ENCODE measurements at regions not wholly inside any gene's neighbourhood (a gene's known extent, or its start where the extent isn't known, plus 50 kb on each side); places are given as distances from the start of the nearest gene placed in this dataset.

- Histone ChIP-seq H3K4me3 (ENCODE audit: low read length) (no peak overlapping the region), H3K4me2 (ENCODE audit: low read depth, low read length) (no peak overlapping the region), H3K9me2 (replicated peaks; ENCODE audit: insufficient read depth, low read length) (no peaks in the 10 kb centered on the region), H4K20me1 (ENCODE audit: insufficient read depth, low read length) (no peaks in the 10 kb centered on the region), H3K27me3 (replicated peaks; ENCODE audit: insufficient read depth, low read length) (no peaks in the 10 kb centered on the region), H2AFZ (ENCODE audit: low read length) (no peak overlapping the region), H3K9ac (ENCODE audit: low read length) (no peak overlapping the region), H3K27ac (ENCODE audit: low read length) (no peak overlapping the region), H3K79me2 (ENCODE audit: low read length) (no peaks in the 10 kb centered on the region), H3K36me3 (replicated peaks; ENCODE audit: insufficient read depth, low read length) (no peaks in the 10 kb centered on the region), H3F3A (ENCODE audit: insufficient read depth, low read length) (no peaks in the 10 kb centered on the region), H3K9me3 (replicated peaks; ENCODE audit: insufficient read depth, low read length) (no peaks in the 10 kb centered on the region), H3K4me1 (ENCODE audit: low read length) (no peaks in the 10 kb centered on the region)
- TF ChIP-seq EZH2 (optimal IDR thresholded peaks at IDR 0.05; ENCODE audit: low read depth, low read length) (no peak), EZH2phosphoT487 (IDR thresholded peaks at IDR 0.05; ENCODE audit: low read length) (no peak)
- TF ChIP-seq, protein P1, sequence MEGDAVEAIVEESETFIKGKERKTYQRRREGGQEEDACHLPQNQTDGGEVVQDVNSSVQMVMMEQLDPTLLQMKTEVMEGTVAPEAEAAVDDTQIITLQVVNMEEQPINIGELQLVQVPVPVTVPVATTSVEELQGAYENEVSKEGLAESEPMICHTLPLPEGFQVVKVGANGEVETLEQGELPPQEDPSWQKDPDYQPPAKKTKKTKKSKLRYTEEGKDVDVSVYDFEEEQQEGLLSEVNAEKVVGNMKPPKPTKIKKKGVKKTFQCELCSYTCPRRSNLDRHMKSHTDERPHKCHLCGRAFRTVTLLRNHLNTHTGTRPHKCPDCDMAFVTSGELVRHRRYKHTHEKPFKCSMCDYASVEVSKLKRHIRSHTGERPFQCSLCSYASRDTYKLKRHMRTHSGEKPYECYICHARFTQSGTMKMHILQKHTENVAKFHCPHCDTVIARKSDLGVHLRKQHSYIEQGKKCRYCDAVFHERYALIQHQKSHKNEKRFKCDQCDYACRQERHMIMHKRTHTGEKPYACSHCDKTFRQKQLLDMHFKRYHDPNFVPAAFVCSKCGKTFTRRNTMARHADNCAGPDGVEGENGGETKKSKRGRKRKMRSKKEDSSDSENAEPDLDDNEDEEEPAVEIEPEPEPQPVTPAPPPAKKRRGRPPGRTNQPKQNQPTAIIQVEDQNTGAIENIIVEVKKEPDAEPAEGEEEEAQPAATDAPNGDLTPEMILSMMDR (IDR thresholded peaks at IDR 0.05; ENCODE audit: low read length): no peak
- no peak for DNase-seq
These were observed 78.8 kb downstream of the TMEM17 start for GRCh38 chr2:62427146-62427545.

- no peak overlapping the region for H3K4me3 ChIP-seq (ENCODE audit: low read length)
- H2AFZ ChIP-seq (ENCODE audit: low read length): no peak overlapping the region
- H3K4me2 ChIP-seq (ENCODE audit: low read depth, low read length): no peak overlapping the region
- TF ChIP-seq EZH2phosphoT487 (IDR thresholded peaks at IDR 0.05; ENCODE audit: low read length) (no peak), EZH2 (optimal IDR thresholded peaks at IDR 0.05; ENCODE audit: low read depth, low read length) (no peak)
- TF ChIP-seq, protein P1 (IDR thresholded peaks at IDR 0.05; ENCODE audit: low read length): no peak
- no peak overlapping the region for H3K9ac ChIP-seq (ENCODE audit: low read length)
- H3K79me2 ChIP-seq (ENCODE audit: low read length): no peaks in the 10 kb centered on the region
- no peaks in the 10 kb centered on the region for H3K36me3 ChIP-seq (replicated peaks; ENCODE audit: insufficient read depth, low read length)
- H3K27me3 ChIP-seq (replicated peaks; ENCODE audit: insufficient read depth, low read length): no peaks in the 10 kb centered on the region
- H3K9me2 ChIP-seq (replicated peaks; ENCODE audit: insufficient read depth, low read length): no peaks in the 10 kb centered on the region
- H3K27ac ChIP-seq (ENCODE audit: low read length): no peak overlapping the region
- H3K9me3 ChIP-seq (replicated peaks; ENCODE audit: insufficient read depth, low read length): no peaks in the 10 kb centered on the region
- DNase-seq: no peak
- no peaks in the 10 kb centered on the region for H4K20me1 ChIP-seq (ENCODE audit: insufficient read depth, low read length)
- H3K4me1 ChIP-seq (ENCODE audit: low read length): no peaks in the 10 kb centered on the region
- no peaks in the 10 kb centered on the region for H3F3A ChIP-seq (ENCODE audit: insufficient read depth, low read length)
These were observed 79.7 kb downstream of the TMEM17 start for GRCh38 chr2:62426154-62426912.

DNA sequence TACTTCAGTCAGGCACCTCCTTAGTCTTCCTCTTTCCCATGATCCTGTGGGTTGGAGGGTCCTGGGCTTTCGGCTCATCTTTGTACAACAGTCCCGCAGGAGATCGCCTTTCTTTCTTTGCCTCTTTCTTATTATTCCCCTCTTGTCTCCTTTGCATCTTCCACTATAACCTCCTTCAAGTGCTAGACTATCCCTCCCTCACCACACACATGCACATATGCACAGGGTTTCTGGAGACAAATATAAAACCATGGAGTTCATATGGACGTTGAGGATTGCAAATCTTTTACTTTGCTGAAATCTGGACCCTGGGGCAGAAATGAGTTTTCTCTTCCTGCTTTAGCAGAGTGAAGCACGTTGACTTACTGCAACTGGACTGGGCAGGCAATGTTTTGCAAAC, 80.3 kb downstream of the TMEM17 start:
- Histone ChIP-seq H3K36me3 (replicated peaks; ENCODE audit: insufficient read depth, low read length) (no peaks in the 10 kb centered on the region), H3K27ac (ENCODE audit: low read length) (no peak overlapping the region), H3K9me3 (replicated peaks; ENCODE audit: insufficient read depth, low read length) (no peaks in the 10 kb centered on the region), H3K27me3 (replicated peaks; ENCODE audit: insufficient read depth, low read length) (no peaks in the 10 kb centered on the region), H3K4me2 (ENCODE audit: low read depth, low read length) (no peak overlapping the region), H3F3A (ENCODE audit: insufficient read depth, low read length) (no peaks in the 10 kb centered on the region), H3K9me2 (replicated peaks; ENCODE audit: insufficient read depth, low read length) (no peaks in the 10 kb centered on the region), H4K20me1 (ENCODE audit: insufficient read depth, low read length) (no peaks in the 10 kb centered on the region), H3K4me1 (ENCODE audit: low read length) (no peaks in the 10 kb centered on the region), H3K4me3 (ENCODE audit: low read length) (no peak overlapping the region), H2AFZ (ENCODE audit: low read length) (no peak overlapping the region), H3K9ac (ENCODE audit: low read length) (no peak overlapping the region), H3K79me2 (ENCODE audit: low read length) (no peaks in the 10 kb centered on the region)
- DNase-seq: no peak
- TF ChIP-seq, protein P1 (IDR thresholded peaks at IDR 0.05; ENCODE audit: low read length): no peak
- TF ChIP-seq EZH2phosphoT487 (IDR thresholded peaks at IDR 0.05; ENCODE audit: low read length) (no peak), EZH2 (optimal IDR thresholded peaks at IDR 0.05; ENCODE audit: low read depth, low read length) (no peak)

All from MM.1S (cell line).